PC-9 (cell line): ENCODE measurements at regions not wholly inside any gene's neighbourhood (a gene's known extent, or its start where the extent isn't known, plus 50 kb on each side); places are given as distances from the start of the nearest gene placed in this dataset.

ENCODE experiments used
- EZH2 ChIP-seq: fragments of 200-600 bp; sonication (generic); IDR thresholded peaks from 2 replicates; pipeline ENCODE4 v1.8.0; 2017; ENCODE audit warnings: antibody characterized with exemption, low read depth
- TF ChIP-seq, protein P1 (sequence below): fragments of 200-600 bp; sonication (generic); conservative IDR thresholded peaks from 2 replicates; pipeline ENCODE4 v1.6.1; 2017; ENCODE audit warnings: mixed run types, antibody characterized with exemption, mild to moderate bottlenecking, moderate library complexity

DNA sequence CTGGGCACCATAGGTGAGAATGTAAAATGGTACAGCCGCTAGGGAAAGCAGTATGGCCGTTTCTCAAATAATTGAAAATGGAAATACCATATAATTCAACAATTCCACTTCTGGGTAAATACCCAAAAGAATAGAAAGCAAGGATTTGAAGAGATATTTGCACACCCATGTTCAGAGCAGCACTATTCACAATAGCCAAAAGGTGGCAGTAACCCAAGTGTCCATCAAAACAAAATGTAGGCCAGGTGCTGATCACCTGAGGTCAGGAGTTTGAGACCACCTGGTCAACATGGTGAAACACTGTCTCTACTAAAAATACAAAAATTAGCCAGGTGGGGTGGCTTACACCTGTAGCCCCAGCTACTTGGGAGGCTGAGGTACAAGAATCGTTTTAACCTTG is 62.1 kb downstream of the OLIG1 start:
- TF ChIP-seq, protein P1, sequence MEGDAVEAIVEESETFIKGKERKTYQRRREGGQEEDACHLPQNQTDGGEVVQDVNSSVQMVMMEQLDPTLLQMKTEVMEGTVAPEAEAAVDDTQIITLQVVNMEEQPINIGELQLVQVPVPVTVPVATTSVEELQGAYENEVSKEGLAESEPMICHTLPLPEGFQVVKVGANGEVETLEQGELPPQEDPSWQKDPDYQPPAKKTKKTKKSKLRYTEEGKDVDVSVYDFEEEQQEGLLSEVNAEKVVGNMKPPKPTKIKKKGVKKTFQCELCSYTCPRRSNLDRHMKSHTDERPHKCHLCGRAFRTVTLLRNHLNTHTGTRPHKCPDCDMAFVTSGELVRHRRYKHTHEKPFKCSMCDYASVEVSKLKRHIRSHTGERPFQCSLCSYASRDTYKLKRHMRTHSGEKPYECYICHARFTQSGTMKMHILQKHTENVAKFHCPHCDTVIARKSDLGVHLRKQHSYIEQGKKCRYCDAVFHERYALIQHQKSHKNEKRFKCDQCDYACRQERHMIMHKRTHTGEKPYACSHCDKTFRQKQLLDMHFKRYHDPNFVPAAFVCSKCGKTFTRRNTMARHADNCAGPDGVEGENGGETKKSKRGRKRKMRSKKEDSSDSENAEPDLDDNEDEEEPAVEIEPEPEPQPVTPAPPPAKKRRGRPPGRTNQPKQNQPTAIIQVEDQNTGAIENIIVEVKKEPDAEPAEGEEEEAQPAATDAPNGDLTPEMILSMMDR: no peak
- TF ChIP-seq EZH2: no peak
